Activated T-cell treated with anti-CD3 and anti-CD28 coated beads, Interleukin-2, amount 50 U/mL, for 72 hours (primary cell): ENCODE measurements at regions not wholly inside any gene's neighbourhood (a gene's known extent, or its start where the extent isn't known, plus 50 kb on each side); places are given as distances from the start of the nearest gene placed in this dataset.
"Not testable (repeated sequence)": the region's sequence is repeated elsewhere in the genome, so short reads cannot be mapped to it uniquely, and the experiment has no call there.

ENCODE experiments used
- ATAC-seq, 2 donors: fragments of 150-1000 bp; cut with Tn5 transposase; replicated peaks in 1 of 2; 2 replicates each; pipeline ENCODE4 v1.10.0; 2021; ENCODE audit warnings: moderate library complexity in 2 of 2, mild to moderate bottlenecking in 1 of 2
- DNase-seq, 2 donors: peaks; one replicate each; pipeline ENCODE4 v3.0.0; 2021 to 2022; ENCODE audit warnings: mixed read lengths in 1 of 2
- H3K27ac Mint-ChIP-seq: one replicate; pipeline ENCODE4 v1.8.0; 2022; ENCODE audit warnings: mild to moderate bottlenecking, moderate library complexity, mixed read lengths
- H3K27me3 Mint-ChIP-seq: one replicate; pipeline ENCODE4 v1.8.0; 2022; ENCODE audit warnings: low read depth, mixed read lengths
- H3K36me3 Mint-ChIP-seq, 2 donors: one replicate each; pipeline ENCODE4 v1.8.0; 2022; ENCODE audit warnings: mixed read lengths in 2 of 2, mild to moderate bottlenecking in 1 of 2; ENCODE audit not compliant: insufficient read depth in 2 of 2
- H3K4me1 Mint-ChIP-seq: one replicate; pipeline ENCODE4 v1.8.0; 2022; ENCODE audit warnings: low read depth, mixed read lengths
- H3K4me3 Mint-ChIP-seq, 2 donors: one replicate each; pipeline ENCODE4 v1.8.0; 2022; ENCODE audit warnings: mild to moderate bottlenecking in 2 of 2, mixed read lengths in 2 of 2, moderate library complexity in 2 of 2
- H3K9me3 Mint-ChIP-seq, 2 donors: one replicate each; pipeline ENCODE4 v1.8.0; 2022; ENCODE audit warnings: mixed read lengths in 2 of 2

- not testable (repeated sequence) for H3K27ac Mint-ChIP-seq, ATAC-seq, H3K27me3 Mint-ChIP-seq, H3K4me1 Mint-ChIP-seq, H3K4me3 Mint-ChIP-seq, H3K36me3 Mint-ChIP-seq, DNase-seq
- peaks cover 18 to 19% of the 10 kb centered on the region in 2 donors for H3K9me3 Mint-ChIP-seq
Measured at GRCh38 chr11:21753244-21753767, 439.6 kb upstream of the ANO5 start.

- ATAC-seq (no peak), DNase-seq (no peak)
- no peaks in the 10 kb centered on the region for H3K4me1 Mint-ChIP-seq
- H3K27ac Mint-ChIP-seq, result no peak overlapping the region
- peaks cover under 1 to 2% of the 10 kb centered on the region in 2 donors for H3K36me3 Mint-ChIP-seq
- no peaks in the 10 kb centered on the region for H3K27me3 Mint-ChIP-seq
- H3K4me3 Mint-ChIP-seq, result no peak overlapping the region
- H3K9me3 Mint-ChIP-seq, result peaks cover 9 to 13% of the 10 kb centered on the region in 2 donors
Measured at GRCh38 chr11:21761000-21761399, 431.9 kb upstream of the ANO5 start.

- no peak overlapping the region for H3K4me3 Mint-ChIP-seq
- ATAC-seq (no peak), DNase-seq (no peak)
- no peaks in the 10 kb centered on the region for H3K36me3 Mint-ChIP-seq
- H3K27me3 Mint-ChIP-seq, result no peaks in the 10 kb centered on the region
- H3K9me3 Mint-ChIP-seq, result peaks cover 0 to 4% of the 10 kb centered on the region in 2 donors
- no peaks in the 10 kb centered on the region for H3K4me1 Mint-ChIP-seq
- no peak overlapping the region for H3K27ac Mint-ChIP-seq
Measured at GRCh38 chr11:21768388-21768787, 424.5 kb upstream of the ANO5 start.

GRCh38 chr11:21769188-21769587 lies 423.7 kb upstream of the ANO5 start:
- no peaks in the 10 kb centered on the region for H3K27me3 Mint-ChIP-seq
- H3K27ac Mint-ChIP-seq, result no peak overlapping the region
- no peak overlapping the region for H3K4me3 Mint-ChIP-seq
- H3K36me3 Mint-ChIP-seq, result no peaks in the 10 kb centered on the region
- H3K9me3 Mint-ChIP-seq, result peaks cover 0 to 4% of the 10 kb centered on the region in 2 donors
- DNase-seq (no peak), ATAC-seq (no peak)
- H3K4me1 Mint-ChIP-seq, result no peaks in the 10 kb centered on the region

- no peak overlapping the region for H3K27ac Mint-ChIP-seq
- ATAC-seq, result no peak
- H3K9me3 Mint-ChIP-seq, result peaks cover 0 to 8% of the 10 kb centered on the region in 2 donors
- H3K4me3 Mint-ChIP-seq, result no peak overlapping the region
- H3K27me3 Mint-ChIP-seq, result no peaks in the 10 kb centered on the region
- no peaks in the 10 kb centered on the region for H3K4me1 Mint-ChIP-seq
- DNase-seq, result no peak
- H3K36me3 Mint-ChIP-seq, result no peaks in the 10 kb centered on the region
Measured at GRCh38 chr11:21771097-21771496, 421.8 kb upstream of the ANO5 start.

GRCh38 chr11:21774212-21774611 lies 418.7 kb upstream of the ANO5 start:
- no peak for DNase-seq
- Mint-ChIP-seq H3K9me3 (peaks cover 1 to 10% of the 10 kb centered on the region in 2 donors), H3K4me3 (no peak overlapping the region), H3K27me3 (no peaks in the 10 kb centered on the region), H3K4me1 (no peaks in the 10 kb centered on the region), H3K36me3 (no peaks in the 10 kb centered on the region), H3K27ac (no peak overlapping the region)
- ATAC-seq, result no peak

GRCh38 chr11:21775911-21776310 lies 417.0 kb upstream of the ANO5 start:
- Mint-ChIP-seq H3K4me3 (no peak overlapping the region), H3K27ac (no peak overlapping the region), H3K9me3 (peaks cover 1 to 11% of the 10 kb centered on the region in 2 donors), H3K36me3 (no peaks in the 10 kb centered on the region), H3K4me1 (no peaks in the 10 kb centered on the region), H3K27me3 (no peaks in the 10 kb centered on the region)
- DNase-seq (no peak), ATAC-seq (no peak)

DNA sequence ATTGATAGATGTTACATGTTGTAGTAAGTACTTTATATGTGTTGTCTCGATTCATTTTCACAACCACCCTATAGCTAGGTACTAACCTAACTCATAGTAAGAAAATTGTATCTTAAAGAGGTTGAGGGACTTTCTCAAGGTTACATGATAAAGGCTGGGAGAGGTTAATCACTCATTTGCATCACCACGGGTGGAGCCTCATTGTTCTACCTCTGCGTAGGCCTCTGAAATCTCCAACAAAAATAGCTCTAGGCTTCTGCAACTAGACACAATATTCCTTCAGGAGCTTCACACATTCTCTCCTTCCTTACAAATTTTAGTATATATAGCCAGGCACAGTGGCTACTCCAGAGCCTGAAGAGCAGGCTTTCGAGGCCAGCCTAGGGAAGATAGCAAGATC lies 408.9 kb upstream of the ANO5 start:
- Mint-ChIP-seq H3K27ac (no peak overlapping the region), H3K9me3 (peaks cover 8 to 9% of the 10 kb centered on the region in 2 donors), H3K4me3 (no peak overlapping the region), H3K36me3 (no peaks in the 10 kb centered on the region), H3K27me3 (no peaks in the 10 kb centered on the region), H3K4me1 (no peaks in the 10 kb centered on the region)
- no peak for DNase-seq
- ATAC-seq, result no peak

DNA sequence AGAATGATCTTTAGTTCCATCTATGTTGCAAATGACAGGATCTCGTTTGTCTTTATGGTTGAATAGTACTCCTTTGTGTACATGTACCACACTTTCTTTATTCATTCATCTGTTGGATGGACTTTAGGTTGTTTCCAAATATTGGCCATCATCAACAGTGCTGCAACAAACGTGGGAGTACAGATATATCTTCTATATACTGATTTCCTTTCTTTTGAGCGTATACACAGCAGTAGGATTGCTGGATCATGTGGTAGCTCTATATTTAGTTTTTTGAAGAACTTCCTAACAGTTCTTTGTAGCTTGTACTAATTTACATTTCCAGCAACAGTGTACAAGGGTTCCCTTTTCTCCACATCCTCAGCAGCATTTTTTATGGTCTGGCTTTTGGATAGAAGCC lies 407.5 kb upstream of the ANO5 start:
- H3K27me3 Mint-ChIP-seq, result no peaks in the 10 kb centered on the region
- no peaks in the 10 kb centered on the region for H3K4me1 Mint-ChIP-seq
- H3K9me3 Mint-ChIP-seq, result peaks cover 10 to 12% of the 10 kb centered on the region in 2 donors
- DNase-seq (no peak), ATAC-seq (no peak)
- no peaks in the 10 kb centered on the region for H3K36me3 Mint-ChIP-seq
- no peak overlapping the region for H3K4me3 Mint-ChIP-seq
- H3K27ac Mint-ChIP-seq, result no peak overlapping the region

- ATAC-seq, result no peak
- no peak overlapping the region for H3K27ac Mint-ChIP-seq
Measured at GRCh38 chr11:21794306-21794705, 398.6 kb upstream of the ANO5 start.

GRCh38 chr11:21798216-21798615 lies 394.7 kb upstream of the ANO5 start:
- Mint-ChIP-seq H3K27ac (no peak overlapping the region), H3K36me3 (peaks cover 3% of the 10 kb centered on the region in 2 donors), H3K9me3 (peaks cover 9 to 13% of the 10 kb centered on the region in 2 donors), H3K4me1 (no peaks in the 10 kb centered on the region), H3K27me3 (no peaks in the 10 kb centered on the region), H3K4me3 (no peak overlapping the region)
- ATAC-seq (no peak), DNase-seq (no peak)

More at GRCh38 chr11:21794306-21794705, 398.6 kb upstream of the ANO5 start:
- Mint-ChIP-seq H3K27me3 (no peaks in the 10 kb centered on the region), H3K9me3 (peaks cover 14 to 16% of the 10 kb centered on the region in 2 donors), H3K4me3 (no peak overlapping the region), H3K36me3 (peaks cover 2 to 5% of the 10 kb centered on the region in 2 donors), H3K4me1 (no peaks in the 10 kb centered on the region)
- DNase-seq, result no peak

- ATAC-seq, DNase-seq, H3K36me3 Mint-ChIP-seq, H3K4me1 Mint-ChIP-seq, H3K4me3 Mint-ChIP-seq, H3K27me3 Mint-ChIP-seq, H3K27ac Mint-ChIP-seq: not testable (repeated sequence)
- H3K9me3 Mint-ChIP-seq, result peaks cover 5 to 10% of the 10 kb centered on the region in 2 donors
Measured at GRCh38 chr11:21804523-21804922, 388.4 kb upstream of the ANO5 start.

DNA sequence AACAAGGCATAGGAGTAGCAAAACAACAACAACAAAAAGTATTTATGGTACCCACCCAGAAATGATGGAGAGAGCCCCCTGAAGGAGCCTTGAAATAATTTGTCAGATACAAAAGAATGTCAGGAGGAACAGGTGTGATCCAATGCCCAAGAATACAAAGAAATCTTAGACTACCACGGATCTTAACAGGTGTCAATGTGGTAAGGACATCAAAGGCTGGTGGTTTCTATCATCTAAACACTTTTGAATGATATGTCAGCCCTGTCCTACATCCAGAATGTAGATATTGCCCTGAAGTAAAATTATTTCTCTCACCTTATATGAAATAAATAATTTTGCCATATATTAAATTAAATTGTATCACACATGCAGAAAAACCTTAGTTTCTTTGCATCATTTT lies 386.4 kb upstream of the ANO5 start:
- ATAC-seq (no peak), DNase-seq (no peak)
- Mint-ChIP-seq H3K27me3 (no peaks in the 10 kb centered on the region), H3K4me1 (peaks cover 5% of the 10 kb centered on the region), H3K9me3 (peaks cover 11 to 12% of the 10 kb centered on the region in 2 donors), H3K27ac (no peak overlapping the region), H3K4me3 (no peak overlapping the region), H3K36me3 (peaks cover 4 to 6% of the 10 kb centered on the region in 2 donors)

- Mint-ChIP-seq H3K36me3 (peaks cover 4 to 6% of the 10 kb centered on the region in 2 donors), H3K27me3 (no peaks in the 10 kb centered on the region), H3K9me3 (peaks cover 11 to 12% of the 10 kb centered on the region in 2 donors), H3K4me3 (no peak overlapping the region), H3K4me1 (peaks cover 5% of the 10 kb centered on the region), H3K27ac (no peak overlapping the region)
- DNase-seq, result no peak
- no peak for ATAC-seq
Measured at GRCh38 chr11:21806947-21807346, 385.9 kb upstream of the ANO5 start.
